ENCODE measurements at regions not wholly inside any gene's neighbourhood (a gene's known extent, or its start where the extent isn't known, plus 50 kb on each side); places are given as distances from the start of the nearest gene placed in this dataset.

- Histone ChIP-seq H3K4me3 (no peak overlapping the region), H3K9me3 (peaks cover 0 to 7% (median 2%) of the 10 kb centered on the region in 8 donors), H3K27me3 (replicated peaks in 1 of 7) (no peaks in the 10 kb centered on the region), H3K4me1 (peaks cover 0 to 57% (median 18%) of the 10 kb centered on the region in 6 donors), H3K36me3 (no peaks in the 10 kb centered on the region), H3K27ac (peak overlapping the region in 1 of 8 donors; percentile 43)
- DNase-seq: no peak
- intact Hi-C loops (cut with DNase I; ENCODE audit: low total_unique reads): no loop called here
- TF ChIP-seq CTCF (IDR thresholded peaks at IDR 0.05 in 8 of 11, conservative IDR thresholded peaks at IDR 0.05 in 3 of 11) (no peak), POLR2A (IDR thresholded peaks at IDR 0.05) (no peak), POLR2AphosphoS5 (IDR thresholded peaks at IDR 0.05) (no peak)
- WGBS, 5 donors: 84 to 90% (median 88%) methylated on average over 11 of the region's 11 CpGs
Measured at GRCh38 chr9:96141128-96141474, 160.9 kb downstream of the HSD17B3 start.

- Histone ChIP-seq H3K4me1 (peaks cover 0 to 63% (median 18%) of the 10 kb centered on the region in 6 donors), H3K4me3 (no peak overlapping the region), H3K36me3 (no peaks in the 10 kb centered on the region), H3K9me3 (peaks cover 0 to 7% (median 2%) of the 10 kb centered on the region in 8 donors), H3K27ac (peak overlapping the region in 4 of 8 donors; percentile 10 to 82 (median 44)), H3K27me3 (replicated peaks in 1 of 7) (no peaks in the 10 kb centered on the region)
- no peak for DNase-seq
- TF ChIP-seq POLR2AphosphoS5 (IDR thresholded peaks at IDR 0.05) (no peak), CTCF (IDR thresholded peaks at IDR 0.05 in 8 of 11, conservative IDR thresholded peaks at IDR 0.05 in 3 of 11) (no peak), POLR2A (IDR thresholded peaks at IDR 0.05) (no peak)
- 75 to 82% (median 77%) methylated on average over 32 of the region's 32 CpGs for WGBS, 5 donors
- intact Hi-C loops (cut with DNase I; ENCODE audit: low total_unique reads): no loop called here
Measured at GRCh38 chr9:96140296-96141127, 161.5 kb downstream of the HSD17B3 start.

GRCh38 chr9:96139592-96140295, 162.2 kb downstream of the HSD17B3 start:
- Histone ChIP-seq H3K9me3 (peaks cover 0 to 7% (median 2%) of the 10 kb centered on the region in 8 donors), H3K4me1 (peaks cover 0 to 64% (median 18%) of the 10 kb centered on the region in 6 donors), H3K27ac (peak overlapping the region in 6 of 8 donors; percentile 7 to 82 (median 43)), H3K4me3 (no peak overlapping the region), H3K27me3 (replicated peaks in 1 of 7) (no peaks in the 10 kb centered on the region), H3K36me3 (no peaks in the 10 kb centered on the region)
- 65 to 85% (median 77%) methylated on average over 15 of the region's 15 CpGs for WGBS, 5 donors
- DNase-seq: no peak
- intact Hi-C loops (cut with DNase I; ENCODE audit: low total_unique reads): no loop called here
- no peak for TF ChIP-seq CTCF (IDR thresholded peaks at IDR 0.05 in 8 of 11, conservative IDR thresholded peaks at IDR 0.05 in 3 of 11)
- TF ChIP-seq POLR2AphosphoS5 (IDR thresholded peaks at IDR 0.05): no peak
- TF ChIP-seq POLR2A (IDR thresholded peaks at IDR 0.05): no peak

- Histone ChIP-seq H3K9me3 (peaks cover 0 to 7% (median 2%) of the 10 kb centered on the region in 8 donors), H3K4me3 (no peak overlapping the region), H3K27ac (peak overlapping the region in 4 of 8 donors; percentile 43 to 83 (median 78)), H3K4me1 (peaks cover 0 to 64% (median 18%) of the 10 kb centered on the region in 6 donors), H3K36me3 (no peaks in the 10 kb centered on the region), H3K27me3 (replicated peaks in 1 of 7) (no peaks in the 10 kb centered on the region)
- TF ChIP-seq CTCF (IDR thresholded peaks at IDR 0.05 in 8 of 11, conservative IDR thresholded peaks at IDR 0.05 in 3 of 11) (no peak), POLR2AphosphoS5 (IDR thresholded peaks at IDR 0.05) (no peak), POLR2A (IDR thresholded peaks at IDR 0.05) (no peak)
- no peak for DNase-seq
- WGBS, 5 donors: 94 to 100% (median 97%) methylated on average over 3 of the region's 3 CpGs
- intact Hi-C loops (cut with DNase I; ENCODE audit: low total_unique reads): no loop called here
Measured at GRCh38 chr9:96138616-96139015, 163.4 kb downstream of the HSD17B3 start.

Data from spleen (tissue), 11 donors.